GM21447 (cell line): ENCODE measurements at regions not wholly inside any gene's neighbourhood (a gene's known extent, or its start where the extent isn't known, plus 50 kb on each side); places are given as distances from the start of the nearest gene placed in this dataset.

Experiments used
- ATAC-seq: cut with Tn5 transposase; IDR thresholded peaks from one replicate; pipeline ENCODE4 v1.9.1; 2021; ENCODE audit not compliant: unreplicated experiment

GRCh38 chr4:136575146-136575545 lies 957.1 kb downstream of the PCDH18 start:
- no peak for ATAC-seq

- no peak for ATAC-seq
Observed at GRCh38 chr4:136573460-136573859, 958.8 kb downstream of the PCDH18 start.

- ATAC-seq, result no peak
Observed at GRCh38 chr4:136571315-136571714, 961.0 kb downstream of the PCDH18 start.

GRCh38 chr4:136562834-136563233 lies 969.5 kb downstream of the PCDH18 start:
- ATAC-seq, result no peak

GRCh38 chr4:136558940-136559494 lies 973.3 kb downstream of the PCDH18 start:
- no peak for ATAC-seq

- ATAC-seq, result no peak
Observed at GRCh38 chr4:136557396-136557795, 974.9 kb downstream of the PCDH18 start.

GRCh38 chr4:136554033-136554432 lies 978.3 kb downstream of the PCDH18 start:
- ATAC-seq, result no peak

- ATAC-seq, result no peak
Observed at GRCh38 chr4:136551753-136552152, 980.5 kb downstream of the PCDH18 start.

- ATAC-seq, result no peak
Observed at GRCh38 chr4:136540747-136541146, 991.5 kb downstream of the PCDH18 start.

GRCh38 chr4:136528131-136528530 lies 1004.2 kb downstream of the PCDH18 start:
- ATAC-seq, result no peak

- ATAC-seq, result no peak
Observed at GRCh38 chr4:136526517-136526916, 1005.8 kb downstream of the PCDH18 start.

- ATAC-seq, result no peak
Observed at GRCh38 chr4:136524039-136524438, 1008.3 kb downstream of the PCDH18 start.

GRCh38 chr4:136516371-136516770 lies 1015.9 kb downstream of the PCDH18 start:
- ATAC-seq, result no peak

GRCh38 chr4:136505020-136505419 lies 1027.3 kb downstream of the PCDH18 start:
- ATAC-seq, result no peak

GRCh38 chr4:136495851-136496250 lies 1036.4 kb downstream of the PCDH18 start:
- ATAC-seq, result no peak

GRCh38 chr4:136495076-136495475 lies 1037.2 kb downstream of the PCDH18 start:
- no peak for ATAC-seq

GRCh38 chr4:136489101-136489500 lies 1043.2 kb downstream of the PCDH18 start:
- ATAC-seq, result no peak

- ATAC-seq, result no peak
Observed at GRCh38 chr4:136484996-136485395, 1047.3 kb downstream of the PCDH18 start.

GRCh38 chr4:136476753-136477152 lies 1055.5 kb downstream of the PCDH18 start:
- ATAC-seq, result no peak

GRCh38 chr4:136471051-136471450 lies 1061.2 kb downstream of the PCDH18 start:
- ATAC-seq, result no peak

- ATAC-seq, result no peak
Observed at GRCh38 chr4:136465691-136466090, 1066.6 kb downstream of the PCDH18 start.

GRCh38 chr4:136463941-136464340 lies 1068.4 kb downstream of the PCDH18 start:
- ATAC-seq, result no peak

GRCh38 chr4:136461533-136461932 lies 1070.8 kb downstream of the PCDH18 start:
- no peak for ATAC-seq
